ENCODE measurements at regions not wholly inside any gene's neighbourhood (a gene's known extent, or its start where the extent isn't known, plus 50 kb on each side); places are given as distances from the start of the nearest gene placed in this dataset.

- TF ChIP-seq CTCF (IDR thresholded peaks at IDR 0.05; ENCODE audit: low read depth, low read length, missing input control), result no peak
- TF ChIP-seq RAD21 (IDR thresholded peaks at IDR 0.05), result no peak
- no peak for TF ChIP-seq ATF3 (IDR thresholded peaks at IDR 0.05)
- TF ChIP-seq SP1 (IDR thresholded peaks at IDR 0.05), result no peak
- TF ChIP-seq FOXA1 (IDR thresholded peaks at IDR 0.05), result no peak
- TF ChIP-seq RXRA (IDR thresholded peaks at IDR 0.05), result no peak
- no peak for TF ChIP-seq REST (IDR thresholded peaks at IDR 0.05)
- no peak for TF ChIP-seq MAX (IDR thresholded peaks at IDR 0.05)
- no peak for TF ChIP-seq JUND (IDR thresholded peaks at IDR 0.05)
- TF ChIP-seq TAF1 (conservative IDR thresholded peaks at IDR 0.05), result no peak
Measured at GRCh38 chr15:29622637-29623036, 199.6 kb downstream of the TJP1 start.

Data from liver (tissue), 3 donors.